NOMO-1 (cell line): ENCODE measurements at regions not wholly inside any gene's neighbourhood (a gene's known extent, or its start where the extent isn't known, plus 50 kb on each side); places are given as distances from the start of the nearest gene placed in this dataset.
A peak's percentile ranks its signal among the peaks of the same experiment; 100 is the strongest.

Source experiments
- DNase-seq, 2 experiments: peaks; one replicate each; lab custom pipeline; 2025; ENCODE audit not compliant: unreplicated experiment in 2 of 2; lab: John Stamatoyannopoulos, UW

DNA sequence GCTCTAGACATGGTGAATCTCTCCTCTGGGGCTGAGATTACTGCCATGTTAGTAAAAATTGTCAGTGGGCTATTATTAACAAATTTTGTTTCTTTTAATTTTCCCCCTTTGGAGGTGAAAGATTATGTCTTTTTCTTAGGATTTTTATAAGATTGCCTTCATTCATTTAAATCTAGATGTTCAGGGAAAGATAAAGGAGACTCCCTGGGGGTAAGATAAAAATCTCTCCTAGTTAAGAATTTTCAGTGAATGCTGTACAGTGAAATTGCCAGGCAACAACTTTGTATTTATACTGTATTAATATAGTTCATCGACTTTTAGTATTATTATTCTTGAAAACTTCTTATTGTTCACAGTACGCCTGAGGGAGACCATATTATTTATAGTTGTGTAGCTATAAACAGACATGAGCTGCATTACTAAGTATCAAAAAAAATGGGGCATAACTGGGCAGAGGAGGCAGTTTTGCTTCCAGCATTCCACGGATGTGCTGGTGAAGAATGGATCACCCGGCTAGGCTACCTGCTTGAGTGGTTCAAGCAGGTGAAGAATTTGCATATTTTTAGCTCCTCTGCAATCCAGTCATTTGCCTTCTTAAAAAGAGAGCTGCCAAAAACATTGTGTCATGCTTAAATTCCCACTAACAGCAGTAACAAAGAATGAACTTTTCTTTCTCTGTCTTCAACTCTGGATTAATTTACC lies 552.1 kb downstream of the DNAJB9 start:
- no peak for DNase-seq

DNA sequence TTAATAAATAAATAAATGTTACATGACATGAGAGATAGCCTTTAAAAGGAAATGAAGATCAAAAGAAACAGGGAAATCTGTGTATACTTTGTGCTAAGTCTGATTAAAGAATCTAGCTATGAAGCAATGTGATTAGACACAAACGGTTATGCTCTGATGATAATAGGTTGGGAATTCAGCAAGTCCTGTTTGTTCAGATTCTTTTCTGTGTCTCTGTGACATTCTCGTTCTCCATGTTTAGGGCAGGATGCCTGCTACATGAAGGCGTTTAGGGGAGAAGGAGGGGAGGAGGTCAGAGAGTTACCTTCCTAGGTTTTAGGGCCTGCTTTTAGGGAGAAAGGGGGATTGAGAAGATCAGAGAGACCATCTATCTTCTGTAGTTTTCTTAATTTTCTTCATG lies 555.3 kb downstream of the DNAJB9 start:
- DNase-seq, result no peak

DNA sequence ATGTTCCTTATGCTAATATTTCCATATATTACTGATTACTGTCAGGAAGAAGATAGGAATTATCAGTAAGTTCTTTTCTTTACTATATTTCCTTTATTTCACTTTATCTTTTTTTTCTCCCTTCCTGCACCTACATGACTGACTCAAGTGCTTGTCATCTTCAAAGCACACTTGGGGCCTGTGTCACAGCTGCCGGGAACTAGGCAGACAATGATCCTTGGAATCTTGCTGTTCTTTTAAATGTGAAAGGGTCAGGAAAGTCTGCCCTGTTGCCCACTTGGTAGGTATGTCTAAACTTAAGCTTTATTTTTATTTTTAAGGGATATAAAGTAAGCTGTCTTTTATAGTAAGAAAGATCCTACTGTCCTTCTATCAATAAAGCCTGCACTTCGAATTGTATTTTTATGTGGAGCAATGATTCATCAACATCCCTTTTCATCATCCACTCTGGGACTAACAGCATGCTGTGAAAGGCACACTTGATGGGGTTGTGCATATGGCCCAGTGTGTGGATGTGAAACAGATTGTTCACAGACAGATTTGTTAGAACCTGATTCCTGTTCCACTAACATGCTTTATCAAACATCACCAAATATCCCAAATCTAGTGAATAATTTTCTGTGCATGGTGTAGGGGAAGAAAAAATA lies 556.9 kb downstream of the DNAJB9 start:
- DNase-seq, result no peak

DNA sequence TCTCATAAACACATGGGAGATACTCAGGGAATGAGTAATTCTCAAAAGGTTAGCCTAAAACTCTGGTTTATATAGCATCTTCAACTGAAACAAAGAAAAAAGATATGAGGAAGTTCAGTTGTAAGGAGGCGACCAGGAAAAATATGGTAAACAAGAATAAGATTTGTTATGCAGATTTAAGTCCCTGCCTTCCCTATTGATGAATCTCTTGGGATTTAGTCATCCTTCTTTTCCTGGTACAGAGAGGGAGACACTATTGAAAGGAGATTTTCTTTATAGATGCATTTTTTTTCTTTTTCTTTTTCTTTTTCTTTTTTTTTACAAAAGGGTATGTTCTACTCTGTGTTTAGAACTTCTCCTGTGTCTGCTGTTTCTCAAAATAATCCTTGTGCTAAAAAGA lies 557.5 kb downstream of the DNAJB9 start:
- no peak for DNase-seq

DNA sequence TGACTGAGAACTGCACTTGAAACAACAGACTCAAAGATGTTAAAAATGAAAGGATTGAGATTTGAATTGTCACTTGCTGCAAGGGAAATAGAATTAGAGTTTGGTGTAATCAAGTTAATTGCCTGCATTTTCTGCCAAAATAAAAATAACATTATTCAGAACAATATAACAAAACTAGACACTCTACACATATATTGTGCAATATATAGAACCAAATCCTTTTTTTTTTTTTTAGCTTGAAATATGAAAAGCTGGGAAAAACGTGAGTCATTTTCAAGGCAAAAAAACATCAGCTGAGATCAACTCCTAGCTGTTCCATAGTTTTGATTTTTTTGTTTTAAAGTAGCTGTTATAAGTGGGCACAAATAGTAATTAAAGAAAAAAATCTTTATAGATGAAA lies 561.5 kb downstream of the DNAJB9 start:
- no peak for DNase-seq

DNA sequence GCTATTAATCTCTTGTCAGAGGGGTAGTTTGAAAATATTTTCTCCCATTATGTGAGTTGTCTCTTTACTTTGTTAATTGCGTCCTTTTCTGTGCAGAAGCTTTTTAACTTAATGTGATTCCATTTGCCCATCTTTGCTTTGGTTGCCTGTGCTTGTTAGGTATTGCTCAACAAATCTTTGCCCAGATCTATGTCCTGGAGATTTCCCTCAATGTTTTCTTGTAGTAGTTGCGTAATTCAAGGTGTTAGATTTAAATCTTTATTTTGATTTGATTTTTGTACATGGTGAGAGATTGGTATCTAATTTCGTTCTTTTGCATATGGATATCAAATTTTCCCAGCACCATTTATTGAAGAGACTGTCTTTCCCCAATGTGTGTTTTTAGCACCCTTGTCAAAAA lies 567.2 kb downstream of the DNAJB9 start:
- no peak for DNase-seq

DNA sequence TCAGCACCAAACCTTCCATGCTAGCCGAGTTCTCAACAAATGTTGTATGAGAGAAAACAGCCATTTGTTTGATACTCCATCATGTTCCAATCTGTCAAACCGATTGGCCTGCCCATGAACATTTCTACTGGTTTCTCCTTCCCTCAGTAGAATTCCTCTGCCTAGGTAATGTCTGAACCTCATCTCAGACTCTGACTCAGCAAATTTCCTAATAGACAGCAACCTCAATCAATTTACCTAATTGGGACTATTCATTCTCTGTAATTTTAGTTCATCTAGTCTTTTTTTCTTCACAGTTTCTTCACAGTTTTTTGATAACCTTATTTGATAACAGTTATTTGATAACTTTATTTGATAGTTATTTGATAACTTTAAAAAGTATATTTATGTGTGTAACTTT lies 585.1 kb downstream of the DNAJB9 start:
- DNase-seq, result no peak

DNA sequence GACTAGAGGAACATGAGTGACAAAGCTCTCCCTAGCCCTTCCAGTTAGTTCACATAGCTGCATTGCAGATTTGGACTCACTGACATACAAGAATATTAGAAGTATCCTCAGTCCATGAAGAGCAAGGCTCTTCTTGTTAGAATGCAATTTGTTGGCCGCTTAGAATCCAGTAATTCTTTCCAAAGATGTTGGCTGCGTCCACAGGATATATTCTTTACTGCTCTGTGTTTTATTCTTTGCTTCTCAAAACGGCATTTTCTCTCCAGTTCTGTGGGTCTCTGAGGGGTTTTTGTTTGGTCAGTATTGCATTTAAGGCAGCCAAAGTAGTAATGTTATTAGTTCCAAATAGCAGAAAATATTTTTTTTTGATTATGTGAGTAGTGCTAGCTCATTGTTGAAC lies 588.6 kb downstream of the DNAJB9 start:
- DNase-seq, result no peak

DNA sequence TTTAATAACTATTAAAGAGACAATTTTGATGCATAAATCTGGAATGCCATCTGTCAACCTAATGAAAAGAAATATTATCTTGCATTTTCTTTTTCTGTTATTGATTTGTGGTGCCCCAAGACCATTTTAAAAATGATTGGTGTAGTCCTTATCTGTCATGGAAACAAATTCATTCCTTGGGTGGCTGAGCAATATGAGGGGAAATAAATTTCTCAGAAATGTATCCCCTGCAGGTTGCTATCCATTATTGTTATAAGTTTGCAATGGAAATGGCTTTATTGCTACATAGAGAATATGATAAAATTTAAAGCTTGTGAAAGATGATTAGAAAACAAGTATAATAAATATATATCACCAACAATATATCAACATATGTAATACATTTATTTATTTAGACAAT lies 607.0 kb downstream of the DNAJB9 start:
- DNase-seq, result no peak

DNA sequence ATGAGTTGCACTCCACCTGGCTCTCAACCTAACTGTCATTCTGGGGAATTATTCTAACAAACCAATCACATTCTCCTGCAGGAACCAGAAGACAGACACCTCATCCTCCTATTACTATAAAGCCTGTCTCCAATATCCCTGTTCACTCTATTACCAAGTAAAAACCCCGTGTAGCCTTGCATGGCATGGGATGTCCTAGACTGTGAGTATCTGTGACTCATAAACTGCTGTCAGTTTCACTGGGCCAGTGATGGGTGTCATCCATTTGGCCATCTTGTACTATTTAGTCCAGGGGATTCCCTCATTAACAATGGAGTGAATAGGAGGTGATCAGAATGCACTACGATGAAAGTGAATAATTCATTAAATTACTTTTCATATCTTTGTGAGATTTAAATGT lies 608.7 kb downstream of the DNAJB9 start:
- DNase-seq, result no peak

DNA sequence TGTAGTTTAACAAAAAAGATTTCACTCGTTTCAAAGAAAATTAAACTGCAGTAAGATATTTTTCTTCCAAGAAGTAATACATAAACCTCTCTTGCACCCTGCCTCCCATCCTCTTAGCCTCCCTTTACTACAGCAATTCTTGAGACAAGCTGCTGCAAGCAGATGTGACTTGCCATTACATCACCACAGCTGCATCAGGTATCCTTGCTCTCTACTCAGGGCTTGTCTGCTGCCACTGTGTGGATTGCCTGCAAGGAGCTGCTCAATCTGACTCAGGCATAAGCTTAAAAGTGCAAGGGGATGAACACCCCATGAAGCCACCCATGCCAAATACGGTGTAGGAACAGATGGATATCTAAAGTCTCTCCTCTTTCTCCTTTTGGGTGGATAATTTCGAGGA lies 609.9 kb downstream of the DNAJB9 start:
- DNase-seq, result no peak

DNA sequence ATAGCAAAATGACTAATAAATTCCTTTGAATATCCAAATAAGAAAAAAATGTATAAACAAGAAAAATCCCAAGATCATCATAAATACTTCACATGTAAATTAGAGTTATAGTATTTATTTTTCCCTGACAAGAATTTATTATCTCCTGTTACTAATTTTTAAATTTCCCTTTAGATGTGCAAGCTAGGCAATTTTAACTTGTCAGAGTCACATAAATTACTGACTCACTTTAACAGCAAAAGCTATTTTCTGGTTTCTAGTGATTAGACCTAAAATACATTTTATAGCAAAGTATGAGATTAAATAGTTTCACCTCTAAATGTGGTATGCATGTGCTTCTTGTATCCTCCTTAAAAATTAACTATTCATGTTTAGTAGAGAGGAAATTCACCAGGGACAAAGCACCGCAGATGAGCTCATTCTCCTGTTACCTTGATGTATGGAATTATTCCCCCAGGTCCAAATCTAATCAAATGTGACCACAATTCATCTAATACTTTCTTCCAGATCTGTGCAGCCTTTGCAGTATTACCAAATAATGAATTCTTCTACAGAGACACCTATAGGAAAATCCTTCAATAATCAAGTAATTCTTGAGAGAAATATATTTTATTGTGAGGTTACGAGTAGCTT lies 621.2 kb downstream of the DNAJB9 start:
- DNase-seq, result no peak

DNA sequence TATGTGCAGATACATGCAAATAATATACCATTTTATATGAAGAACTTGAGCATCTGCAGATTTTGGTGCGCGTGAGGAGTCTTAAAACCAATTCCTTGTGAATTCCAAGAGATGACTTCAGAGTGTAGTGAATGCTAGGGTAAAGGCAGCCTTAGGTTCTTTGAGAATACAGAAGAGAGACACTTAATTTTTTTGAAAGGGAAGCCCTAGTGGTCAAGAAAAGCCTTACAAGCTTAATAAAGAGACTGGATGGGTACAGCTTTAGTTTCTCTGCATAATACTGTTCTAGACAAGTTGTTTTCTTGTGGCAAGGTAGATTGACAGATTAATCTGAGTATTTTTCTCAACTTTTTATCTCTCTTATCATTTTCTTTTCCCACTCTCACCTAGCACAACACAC lies 636.5 kb downstream of the DNAJB9 start:
- DNase-seq, result no peak

DNA sequence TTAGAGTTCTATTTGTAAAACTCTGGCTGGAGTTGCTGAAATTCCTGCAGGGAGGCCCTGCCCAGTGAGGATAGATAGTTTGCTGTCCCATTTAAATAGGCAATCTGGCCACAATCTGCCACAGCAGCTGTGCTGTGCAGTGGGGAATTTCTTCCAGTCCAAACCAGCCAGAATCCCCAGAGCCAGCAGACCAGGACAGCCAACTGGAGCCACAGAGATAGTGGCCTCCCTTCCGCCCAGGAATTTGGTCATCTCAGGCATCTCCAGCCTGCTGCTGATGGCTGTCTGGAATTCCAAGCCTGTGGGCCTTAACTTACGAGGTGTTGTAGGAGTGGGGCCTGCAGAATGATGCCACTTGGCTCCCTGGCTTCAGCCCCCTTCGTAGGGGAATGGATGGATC lies 643.4 kb downstream of the DNAJB9 start:
- DNase-seq, result no peak

DNA sequence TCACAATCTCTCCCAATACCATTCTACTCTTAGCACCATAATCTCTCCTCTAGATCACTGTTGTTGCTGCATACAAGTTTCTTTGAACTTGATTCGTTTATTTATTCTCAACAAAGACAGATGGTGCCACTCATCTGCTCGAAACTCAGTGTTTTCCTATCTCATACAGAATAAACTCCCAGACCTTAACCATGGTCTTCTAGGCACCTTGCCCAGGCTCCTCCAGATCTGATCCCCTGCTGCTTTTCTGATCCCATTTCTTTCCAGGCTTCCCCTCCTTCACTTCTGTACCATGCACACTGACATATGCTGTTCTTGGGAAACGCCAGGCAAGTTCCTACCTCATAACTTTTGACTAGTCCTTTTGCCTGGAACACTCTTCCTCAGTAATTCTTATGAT lies 645.7 kb downstream of the DNAJB9 start:
- no peak for DNase-seq

DNA sequence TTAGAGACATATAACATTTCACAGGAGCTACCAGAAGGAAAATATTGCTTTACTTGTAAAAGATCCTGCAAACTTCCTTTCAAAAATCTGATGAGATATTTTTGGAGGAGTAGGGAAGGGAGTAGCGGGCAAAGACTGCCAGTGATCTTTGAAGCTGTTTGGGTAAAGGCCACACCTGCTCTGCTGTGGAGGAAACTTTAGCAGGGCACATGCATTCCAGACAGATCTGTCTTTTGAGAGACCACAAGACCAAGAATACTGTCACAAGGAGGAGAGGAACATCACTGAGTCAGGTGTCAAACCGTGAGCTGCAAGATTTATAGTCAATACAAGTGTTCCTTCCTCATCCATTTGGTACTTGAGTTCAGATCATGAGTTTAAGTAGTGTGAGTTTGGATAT lies 654.4 kb downstream of the DNAJB9 start:
- no peak for DNase-seq

DNA sequence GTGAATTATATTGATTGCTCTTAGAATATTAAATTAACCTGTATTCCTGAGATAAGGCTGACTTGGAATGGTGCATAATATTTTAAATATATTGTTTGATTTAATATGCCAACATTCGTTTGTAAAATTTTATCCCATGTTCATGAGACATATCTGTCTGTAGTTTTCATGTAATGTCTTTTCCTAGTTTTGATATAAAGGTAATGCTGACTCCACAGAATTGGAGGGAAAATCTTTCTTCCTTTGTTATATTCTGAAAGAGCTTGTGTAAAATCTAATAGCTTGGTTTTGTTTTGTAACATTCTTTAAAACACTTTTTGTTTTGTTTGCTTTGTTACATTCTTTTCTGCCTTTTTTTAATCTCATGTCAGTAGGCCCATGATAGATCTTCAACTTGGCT lies 657.0 kb downstream of the DNAJB9 start:
- DNase-seq, result no peak

DNA sequence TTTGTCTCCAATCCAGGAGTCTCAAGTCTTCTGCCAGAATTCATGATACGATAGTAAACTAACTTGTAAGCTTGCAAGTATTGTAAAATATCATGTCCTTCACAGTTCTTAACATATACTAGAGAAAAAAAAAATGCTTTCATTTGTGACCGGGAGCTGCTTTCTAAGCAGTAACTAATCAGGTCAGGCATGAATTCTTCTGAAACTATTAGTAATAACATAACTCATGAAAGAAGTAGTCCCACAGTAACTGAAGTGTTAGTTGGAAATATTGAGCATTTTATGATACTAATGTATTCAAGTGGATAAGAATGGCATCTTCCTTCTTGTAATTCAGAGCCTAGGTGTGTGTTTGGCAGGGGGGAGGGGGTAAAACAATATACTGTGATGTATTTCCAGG lies 665.6 kb downstream of the DNAJB9 start:
- no peak for DNase-seq

DNA sequence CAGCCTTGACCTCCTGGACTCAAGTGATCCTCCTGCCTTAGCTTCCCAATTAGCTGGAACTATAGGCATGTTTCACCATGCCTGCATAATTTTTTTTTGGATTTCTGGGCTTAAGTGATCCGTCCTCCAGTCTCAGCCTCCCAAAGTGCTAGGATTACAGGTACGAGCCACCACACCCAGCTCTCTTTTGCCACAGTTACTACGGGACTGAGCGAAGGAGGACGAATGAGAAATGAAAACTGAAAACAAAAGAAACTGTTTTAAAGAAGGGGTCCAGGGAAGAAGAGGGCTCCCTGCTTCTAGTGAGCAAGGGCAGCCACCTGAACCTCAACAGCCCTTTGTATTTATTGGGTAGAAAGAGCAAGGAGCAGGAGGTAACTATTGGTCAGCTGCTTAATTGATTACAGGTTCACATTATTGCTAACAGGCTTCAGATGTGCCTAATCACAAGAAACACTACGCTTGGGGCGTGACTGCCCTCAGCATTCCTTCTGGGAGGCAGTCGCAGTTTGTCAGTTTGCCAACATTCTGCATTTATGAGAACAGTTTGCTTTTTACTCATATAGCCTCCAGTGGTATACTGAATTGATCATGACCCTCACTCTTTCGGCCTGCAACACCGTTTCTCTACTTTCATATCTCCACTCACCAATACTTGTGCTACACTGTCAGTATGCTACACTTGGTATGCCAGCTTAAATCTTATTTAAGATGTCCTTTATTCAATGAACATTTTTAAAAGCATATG lies 676.8 kb downstream of the DNAJB9 start:
- no peak for DNase-seq

DNA sequence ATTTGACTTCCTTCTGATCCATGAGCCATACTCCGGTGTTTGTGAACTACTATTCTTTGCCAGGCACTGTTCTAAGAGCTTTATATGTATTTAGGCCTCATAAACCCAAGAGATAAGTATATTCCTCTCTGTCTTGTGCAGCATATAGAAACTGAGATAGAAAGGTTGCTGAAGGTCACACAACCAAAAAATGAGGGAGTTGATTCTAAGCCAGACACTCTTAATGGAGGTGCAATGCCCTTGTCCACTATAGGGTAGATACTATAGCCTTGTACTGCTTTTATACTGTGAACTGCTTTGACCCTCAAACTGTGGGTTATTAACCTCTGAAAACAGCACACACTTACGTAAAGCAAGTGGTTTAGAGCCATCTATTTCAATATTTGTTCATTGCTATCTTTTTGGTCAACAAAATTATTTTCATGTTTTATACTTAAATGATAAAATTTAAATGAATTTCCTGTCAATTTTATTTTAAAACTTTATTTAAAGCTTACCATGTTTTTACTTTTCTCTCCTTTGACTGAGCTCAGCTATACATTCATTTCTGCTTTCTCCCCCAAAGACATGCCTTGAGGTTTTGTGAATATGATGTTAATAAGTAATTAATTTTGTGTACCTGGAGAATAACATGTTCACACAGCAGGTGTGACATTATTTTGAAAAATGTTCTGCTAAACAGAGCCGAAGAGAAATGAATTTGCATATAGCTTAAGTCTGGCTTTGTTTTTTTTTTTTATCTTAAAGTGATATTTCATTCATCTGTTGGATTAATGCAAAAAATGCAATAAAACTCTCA lies 687.3 kb downstream of the DNAJB9 start:
- no peak for DNase-seq

DNA sequence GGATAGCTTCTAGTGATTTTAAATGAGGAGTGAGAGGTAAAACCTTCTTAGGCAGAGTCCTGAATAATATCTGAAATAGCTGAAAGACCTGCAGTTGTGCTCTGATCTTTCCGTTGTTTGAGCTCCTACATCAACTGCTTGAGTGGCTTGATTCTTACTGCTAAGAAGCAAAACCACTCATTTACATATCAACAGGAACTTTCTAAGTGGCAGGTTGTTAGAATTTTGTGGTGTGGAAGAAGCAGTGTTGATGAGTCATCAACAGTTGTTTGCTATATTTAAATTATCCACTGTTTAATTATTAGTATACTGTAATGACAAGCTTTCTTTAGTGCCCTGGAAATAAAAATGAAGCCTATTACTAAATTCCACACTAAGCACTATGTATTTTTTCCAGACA lies 689.5 kb downstream of the DNAJB9 start:
- DNase-seq, result peak in 1 of 2 experiments; percentile 1
